GM21390 (cell line): ENCODE measurements at regions not wholly inside any gene's neighbourhood (a gene's known extent, or its start where the extent isn't known, plus 50 kb on each side); places are given as distances from the start of the nearest gene placed in this dataset.
"Not testable (repeated sequence)": the region's sequence is repeated elsewhere in the genome, so short reads cannot be mapped to it uniquely, and the experiment has no call there.

Experiments
- ATAC-seq: cut with Tn5 transposase; IDR thresholded peaks from one replicate; pipeline ENCODE4 v1.9.1; 2021; ENCODE audit not compliant: unreplicated experiment

DNA sequence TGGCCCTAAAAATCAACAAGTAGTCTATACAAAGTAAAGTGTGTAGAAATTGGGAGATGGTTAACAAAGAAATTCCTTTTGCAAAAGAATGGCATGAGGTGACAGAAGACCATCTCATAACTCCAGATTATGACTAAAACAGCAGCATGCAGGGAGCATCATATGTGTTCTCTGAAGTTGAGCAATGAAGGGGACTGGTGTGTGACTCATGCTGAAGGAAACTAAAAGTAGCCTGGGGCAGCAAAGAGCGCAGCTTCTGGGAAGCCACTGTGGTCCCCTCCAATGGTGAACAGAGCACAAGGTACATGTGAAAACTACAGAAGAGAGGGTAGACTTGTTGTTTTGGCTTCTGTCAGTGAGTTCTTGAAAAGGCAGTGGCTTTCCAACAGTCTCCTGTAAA lies 133.4 kb downstream of the MACC1 start:
- peak; percentile 77 for ATAC-seq

DNA sequence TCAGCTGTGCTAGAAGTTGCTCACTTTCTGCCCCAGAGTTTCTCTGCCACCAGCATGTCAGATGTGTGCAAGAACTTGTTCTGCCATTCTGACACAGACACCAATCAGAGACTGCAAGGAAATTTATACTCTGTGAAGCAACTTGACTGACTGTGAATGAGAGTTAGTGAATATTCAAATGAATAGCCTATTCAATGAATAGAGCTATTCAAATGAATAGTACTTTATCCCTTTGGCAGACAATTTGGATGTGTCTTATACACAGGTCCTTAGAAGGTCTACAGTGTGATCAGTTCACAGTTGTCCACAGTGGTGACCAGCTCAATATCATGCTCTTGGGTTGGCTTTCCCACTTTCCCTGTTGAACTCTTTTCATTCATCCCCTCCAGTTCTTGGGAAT lies 138.1 kb downstream of the MACC1 start:
- no peak for ATAC-seq

DNA sequence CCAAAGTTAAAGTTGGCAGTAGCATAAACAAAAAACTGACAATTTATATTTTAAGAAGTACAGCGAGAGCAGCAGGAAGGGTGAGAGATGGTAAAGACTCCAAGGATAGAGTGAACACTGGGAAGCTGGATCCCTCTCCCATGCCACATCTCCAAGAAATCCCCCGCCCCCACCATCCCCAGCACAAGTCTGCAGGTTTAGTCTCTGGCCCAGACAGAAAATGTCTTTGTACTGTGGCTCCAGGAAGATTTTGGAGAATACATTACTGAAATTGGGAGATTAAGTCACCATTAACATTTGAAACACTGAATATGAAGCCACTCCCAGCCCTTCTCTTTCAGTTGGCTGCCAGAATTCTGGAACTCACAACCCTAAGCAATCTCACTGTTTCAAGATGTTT lies 140.3 kb downstream of the MACC1 start:
- no peak for ATAC-seq

DNA sequence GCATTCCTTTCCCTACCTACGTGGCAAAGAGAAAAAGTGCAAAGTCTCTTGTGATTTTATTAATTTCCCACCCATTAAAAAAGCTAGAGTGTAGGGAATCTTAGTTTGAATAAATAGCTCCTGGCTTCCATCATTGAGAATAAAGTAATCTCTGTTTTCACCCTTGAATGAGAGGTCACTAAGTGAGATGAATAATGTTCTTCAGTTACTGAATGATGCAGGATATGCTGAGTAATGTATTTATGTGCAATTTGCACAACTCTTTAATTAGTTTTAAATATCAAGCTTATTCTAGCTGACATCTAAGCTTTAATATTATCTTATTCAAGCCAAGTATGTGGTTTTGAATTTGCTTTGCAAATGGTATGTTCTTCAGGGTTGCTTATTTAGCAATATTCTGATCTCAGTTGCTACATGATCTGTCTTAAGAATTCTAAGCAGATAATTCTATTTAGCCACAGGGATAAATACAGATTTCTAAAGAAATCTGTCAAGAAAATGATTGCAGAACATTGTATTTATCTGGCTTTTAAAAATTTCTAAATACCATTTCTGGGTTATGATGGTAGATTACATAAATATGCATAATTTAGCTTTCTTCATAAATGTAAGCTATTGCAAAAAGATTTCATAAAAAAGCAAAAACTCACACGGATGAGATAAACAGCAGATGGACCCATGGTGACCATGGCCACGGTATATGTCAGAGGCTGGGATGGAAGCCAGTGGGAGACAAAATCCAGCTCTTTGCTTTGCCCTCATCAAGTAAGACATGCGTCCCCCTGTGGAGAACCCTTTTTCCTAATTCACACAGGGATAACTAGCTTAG lies 141.0 kb downstream of the MACC1 start:
- ATAC-seq, result no peak

DNA sequence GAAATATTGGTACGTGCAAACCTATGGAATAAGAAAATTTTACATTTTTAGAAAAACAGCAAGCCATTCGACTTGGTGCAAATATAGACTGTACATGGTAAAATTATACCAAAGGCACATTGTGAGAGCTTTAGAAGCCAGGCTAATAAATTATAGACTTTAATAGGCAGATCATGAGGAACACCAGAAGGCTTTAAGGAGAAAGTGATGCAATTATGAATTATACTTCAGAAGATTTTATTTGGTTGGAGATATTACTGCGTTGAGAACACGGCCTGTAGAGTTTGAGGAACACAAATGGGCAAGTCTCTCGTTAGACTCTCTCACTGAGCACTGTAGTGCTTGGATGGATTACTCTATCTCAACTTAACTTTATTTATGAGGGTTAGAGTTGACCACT lies 141.7 kb downstream of the MACC1 start:
- ATAC-seq, result no peak

DNA sequence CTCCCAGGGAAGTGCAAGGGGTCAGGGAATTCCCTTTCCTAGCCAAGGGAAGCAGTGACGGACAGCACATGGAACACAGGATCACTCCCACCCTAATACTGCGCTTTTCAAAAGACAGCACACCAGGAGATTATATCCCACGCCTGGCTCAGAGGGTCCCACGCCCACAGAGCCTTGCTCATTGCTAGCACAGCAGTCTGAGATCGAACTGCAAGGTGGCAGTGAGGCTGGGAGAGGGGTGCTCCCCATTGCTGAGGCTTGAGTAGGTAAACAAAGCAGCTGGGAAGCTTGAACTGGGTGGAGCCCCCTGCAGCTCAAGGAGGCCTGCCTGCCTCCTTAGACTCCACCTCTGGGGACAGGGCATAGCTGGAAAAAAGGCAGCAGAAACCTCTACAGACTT lies 149.2 kb downstream of the MACC1 start:
- ATAC-seq, result not testable (repeated sequence)

DNA sequence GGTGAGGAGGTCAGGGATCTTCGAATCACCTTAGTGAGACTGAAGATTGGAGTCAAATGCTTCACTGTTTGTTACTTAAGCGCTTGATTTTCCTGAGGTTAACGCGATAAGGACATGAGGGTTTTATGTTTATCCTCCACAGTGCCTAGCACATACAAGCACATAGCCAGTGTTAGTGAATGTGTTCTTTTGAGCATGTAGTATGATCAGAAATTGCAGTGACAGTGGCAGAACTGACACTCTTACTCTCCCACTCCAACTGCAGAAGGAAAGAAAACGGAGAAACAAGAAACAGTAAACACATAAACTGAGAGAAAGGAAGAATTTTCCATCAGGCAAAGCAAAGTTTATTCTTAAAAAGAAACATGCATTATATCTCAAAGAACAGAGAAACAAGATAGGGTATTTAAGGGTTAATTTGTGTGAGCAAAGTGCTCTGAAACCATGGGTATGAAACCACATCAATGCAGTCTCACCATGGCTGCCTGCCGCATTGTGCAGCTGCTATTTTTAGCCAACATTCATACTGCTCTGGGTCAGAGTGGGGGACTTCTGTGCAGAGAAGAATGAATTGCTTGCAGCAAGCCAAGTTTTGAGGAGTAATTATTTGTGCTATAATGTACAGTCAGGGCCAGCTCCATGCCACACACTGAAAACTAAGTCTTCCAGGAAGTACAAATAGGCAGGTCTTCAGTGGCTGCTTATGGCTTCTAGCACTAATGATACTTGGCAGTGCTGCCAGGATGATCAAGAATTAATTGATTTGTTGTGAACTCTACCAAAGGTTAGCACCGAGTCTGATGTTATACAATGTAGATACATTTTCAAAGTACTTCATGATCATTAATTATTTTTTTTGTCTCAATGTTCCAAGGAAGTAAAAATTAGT lies 152.0 kb downstream of the MACC1 start:
- peak; percentile 100 for ATAC-seq

DNA sequence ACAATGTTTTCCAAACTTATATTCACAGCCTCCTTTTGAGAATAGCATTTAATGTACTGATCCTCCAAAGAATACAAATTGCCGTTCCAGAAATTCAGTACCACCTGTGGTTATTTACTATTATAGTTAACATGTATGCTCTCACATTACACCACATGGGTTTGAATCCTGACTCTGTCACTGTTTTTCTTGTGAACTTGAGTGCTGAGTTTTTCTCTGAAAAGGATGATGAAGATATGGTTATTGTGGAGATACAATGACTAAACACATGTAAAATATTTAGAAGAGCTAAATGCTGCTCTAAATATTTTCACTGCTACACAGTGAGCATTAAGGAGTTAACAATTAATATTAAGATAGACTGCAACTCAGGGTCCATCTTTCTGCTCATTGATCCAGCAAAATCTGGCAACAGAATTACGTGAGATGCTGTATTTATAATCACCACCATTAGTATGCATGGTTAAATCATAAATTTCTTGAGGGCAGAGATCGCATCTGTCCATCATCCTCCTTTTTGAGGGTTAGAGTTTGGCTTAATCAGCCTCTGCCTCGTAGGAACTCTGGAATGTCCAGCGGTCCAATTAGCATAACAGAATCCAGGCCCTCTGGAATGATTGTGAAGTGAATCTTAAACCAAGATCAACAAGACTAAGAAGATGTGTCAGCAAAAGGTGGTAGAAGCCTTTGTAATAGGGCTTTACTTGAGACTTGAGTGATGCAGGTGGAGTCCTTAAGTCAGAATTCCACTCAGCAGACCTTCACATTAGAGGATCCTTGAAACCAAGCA lies 152.8 kb downstream of the MACC1 start:
- ATAC-seq, result no peak

DNA sequence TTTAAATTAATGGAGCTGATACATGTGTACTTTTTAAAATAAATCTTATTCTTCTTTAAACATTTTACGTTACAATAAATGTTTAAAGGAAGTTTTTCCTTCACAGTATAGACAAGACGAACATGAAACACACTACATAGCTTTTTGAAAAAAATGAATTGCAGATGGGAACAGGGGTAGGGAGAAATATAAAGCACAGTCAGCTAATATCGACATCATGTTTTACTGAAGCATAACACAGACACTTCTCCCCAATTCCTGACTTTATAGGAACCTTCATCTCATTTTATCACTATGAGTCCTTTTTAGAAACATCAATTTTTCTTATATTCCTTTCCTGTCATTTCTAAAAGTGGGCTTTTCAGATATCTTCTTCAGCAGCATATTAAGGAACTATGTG lies 153.5 kb downstream of the MACC1 start:
- ATAC-seq, result no peak

DNA sequence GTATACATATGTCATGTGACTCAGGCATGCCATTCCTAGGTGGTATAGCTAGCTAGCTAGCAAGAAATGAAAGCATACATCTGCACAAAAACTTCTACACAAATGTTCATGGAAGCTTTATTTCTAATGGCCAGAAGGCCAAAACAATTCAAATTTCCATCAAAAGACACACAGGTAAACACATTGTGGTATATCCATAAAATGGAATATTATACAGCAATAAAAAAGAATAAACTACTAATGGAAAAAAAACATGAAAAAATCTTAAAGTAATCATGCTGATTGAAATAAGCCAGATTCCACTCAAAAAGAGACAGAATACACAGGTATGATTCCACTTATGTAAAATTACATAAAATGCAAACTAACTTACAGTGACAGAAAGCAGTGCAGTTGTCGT lies 154.3 kb downstream of the MACC1 start:
- no peak for ATAC-seq

DNA sequence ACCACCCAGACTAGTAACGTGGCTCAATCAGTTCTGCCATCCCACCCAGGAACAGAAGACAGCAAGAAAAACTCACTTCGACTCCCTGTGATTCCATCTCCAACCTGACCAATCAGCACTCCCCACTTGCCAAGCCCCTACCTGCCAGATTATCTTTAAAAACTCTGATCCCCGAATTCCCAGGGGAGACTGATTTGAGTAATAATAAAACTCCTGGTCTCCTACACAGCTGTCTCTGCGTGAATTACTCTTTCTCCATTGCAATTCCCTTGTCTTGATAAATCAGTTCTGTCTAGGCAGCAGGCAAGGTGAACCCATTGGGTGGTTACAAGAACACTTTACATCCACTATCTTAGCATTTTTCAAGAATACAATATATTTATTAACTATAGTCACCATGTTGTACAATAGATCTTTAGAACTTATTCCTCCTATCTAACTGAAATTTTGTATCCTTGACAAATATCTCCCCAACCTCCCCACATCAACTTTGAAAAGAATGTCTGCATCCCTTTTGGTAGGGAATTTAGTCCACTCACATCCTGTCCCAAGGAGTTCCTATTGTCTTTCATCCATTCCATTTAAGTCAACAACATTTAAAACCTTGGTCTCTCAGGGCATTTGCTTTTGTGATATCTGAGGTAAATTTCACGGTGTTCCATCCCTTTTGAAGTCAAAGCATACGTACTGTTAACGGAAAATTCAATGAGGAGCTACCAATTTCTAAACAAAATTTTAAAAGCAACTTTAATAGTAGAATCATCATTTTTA lies 163.7 kb downstream of the MACC1 start:
- ATAC-seq, result no peak

DNA sequence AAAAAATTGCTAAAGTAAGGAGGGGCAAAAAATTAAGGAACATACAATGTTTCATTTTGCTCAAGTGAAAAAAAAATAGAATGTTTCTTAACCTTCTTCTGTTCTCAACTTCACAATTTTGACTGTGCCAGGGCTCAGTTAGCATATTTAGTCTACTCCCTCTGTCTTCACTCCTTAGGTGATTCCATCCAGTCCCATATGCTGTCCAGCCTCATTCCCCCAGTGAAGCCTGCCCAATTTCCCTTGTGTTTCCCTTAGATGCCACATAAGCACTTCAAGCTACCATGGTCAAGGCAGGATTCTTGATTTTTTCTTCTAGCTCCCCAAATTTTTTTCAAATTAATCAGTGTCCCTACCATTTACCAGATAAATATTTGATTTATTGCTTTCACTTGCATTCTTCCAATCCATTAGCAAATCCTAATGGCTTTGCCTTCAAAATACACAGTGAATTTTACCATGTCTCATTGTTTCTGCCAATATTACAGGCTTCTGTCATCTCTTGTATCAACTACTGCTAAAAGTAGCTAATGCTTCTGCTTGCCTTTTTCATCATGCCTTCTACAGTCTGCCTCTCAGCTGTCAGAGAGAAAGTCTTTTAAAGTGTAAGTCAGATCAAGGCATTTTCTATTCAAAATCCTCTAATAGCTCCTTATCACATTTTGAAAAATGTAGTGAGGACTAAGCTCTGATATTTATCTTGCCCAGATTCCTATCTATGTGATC lies 166.8 kb downstream of the MACC1 start:
- ATAC-seq, result no peak

DNA sequence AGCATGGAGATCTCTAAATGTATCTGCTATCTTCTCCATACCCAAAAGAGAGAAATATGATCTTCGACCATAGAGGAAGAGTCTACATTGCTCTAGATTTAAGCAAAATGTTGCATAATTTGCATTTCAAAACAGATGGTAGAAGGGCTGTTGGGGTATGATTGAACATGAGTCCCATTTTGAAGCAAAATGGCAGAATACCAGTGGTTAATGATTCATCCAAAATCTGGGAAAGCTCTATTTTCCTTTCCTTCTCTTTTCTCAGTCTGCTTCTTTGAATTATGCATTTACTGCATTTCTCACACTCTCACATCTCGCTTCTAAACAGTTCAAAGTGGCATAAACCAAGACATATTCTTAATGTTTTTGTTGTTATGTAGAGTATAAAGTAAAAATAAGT lies 178.5 kb downstream of the MACC1 start:
- ATAC-seq, result no peak

DNA sequence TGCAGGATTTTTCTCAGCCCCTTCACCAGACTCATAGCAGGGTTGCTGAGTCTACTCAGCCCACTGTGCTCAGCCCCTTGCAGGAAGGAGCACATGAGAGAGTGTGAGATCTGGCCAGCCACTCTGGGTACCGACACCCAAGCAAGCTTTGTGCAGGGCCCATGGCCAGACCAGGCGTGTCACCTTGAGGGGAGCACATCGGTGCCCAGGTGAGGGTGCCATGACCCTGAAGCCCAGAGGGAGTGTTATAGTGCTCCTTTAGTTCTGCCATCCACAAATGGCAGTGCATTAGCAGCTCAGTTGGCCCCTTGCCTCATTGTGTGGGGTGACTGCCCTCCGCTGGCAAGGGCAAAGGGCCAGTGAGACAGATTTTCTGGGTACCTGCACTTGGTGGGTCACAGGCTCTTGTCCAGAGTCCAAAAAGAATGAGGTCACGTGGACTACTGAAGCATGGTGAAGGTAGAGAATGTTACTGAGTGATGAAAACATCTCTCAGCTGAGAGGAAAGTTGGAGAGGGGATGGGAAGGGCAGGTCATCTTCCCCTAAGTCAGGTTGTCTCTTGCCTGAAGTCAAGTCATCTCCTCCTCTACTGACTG lies 181.8 kb downstream of the MACC1 start:
- ATAC-seq, result no peak

DNA sequence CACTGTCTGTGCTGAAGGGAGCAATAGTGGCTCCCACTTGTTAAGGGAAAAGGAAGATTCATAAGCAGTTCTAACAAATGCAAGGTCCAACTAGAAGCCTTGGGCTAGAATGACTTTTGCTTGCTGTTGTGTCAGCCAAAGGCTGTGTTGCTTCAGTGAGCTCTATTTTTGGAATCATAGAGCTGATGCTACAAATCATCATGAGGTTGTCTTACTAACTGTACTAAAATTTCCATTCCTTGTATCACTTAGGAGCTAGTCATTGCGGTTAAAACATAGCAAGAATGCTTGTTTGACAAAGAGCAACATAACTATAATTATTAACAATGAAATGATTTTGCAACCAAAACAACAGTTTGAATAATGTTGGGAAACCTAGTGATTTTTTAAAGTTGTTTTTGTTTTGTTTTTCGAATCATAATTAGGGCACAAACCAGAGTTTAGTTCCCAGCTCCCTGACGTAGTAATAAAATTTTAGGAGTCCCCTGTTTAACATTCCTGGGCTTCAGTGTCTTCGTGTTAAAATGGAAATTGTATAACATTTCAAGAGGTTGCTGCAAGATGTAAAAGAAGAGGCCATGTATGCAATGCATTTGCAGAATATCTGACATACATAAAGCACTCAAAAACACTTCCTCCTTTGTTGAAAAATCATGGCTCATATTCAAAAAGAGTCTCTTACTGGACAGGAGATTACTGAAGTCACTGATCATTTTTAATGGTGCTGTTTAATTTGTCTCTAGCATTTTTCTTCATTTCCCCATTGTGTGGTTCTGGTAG lies 183.4 kb downstream of the MACC1 start:
- no peak for ATAC-seq

DNA sequence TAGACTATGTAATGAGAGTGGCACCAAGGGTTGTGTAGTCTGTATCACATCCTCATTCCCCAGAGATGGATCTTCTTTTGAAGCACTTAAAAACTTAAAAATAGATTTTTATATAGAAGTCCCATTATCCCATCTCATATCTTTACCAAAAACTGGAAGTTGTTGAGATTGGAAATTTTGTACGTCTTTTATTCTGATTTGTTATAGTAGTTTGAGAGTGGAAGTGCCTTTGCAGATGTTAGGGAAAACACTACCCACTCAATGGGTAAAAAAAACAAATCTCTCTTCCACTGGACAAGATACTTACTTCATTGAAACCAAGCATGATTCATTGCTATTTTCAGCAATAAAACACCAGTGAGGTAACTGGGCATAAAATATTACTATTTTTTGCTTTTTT lies 184.4 kb downstream of the MACC1 start:
- no peak for ATAC-seq

DNA sequence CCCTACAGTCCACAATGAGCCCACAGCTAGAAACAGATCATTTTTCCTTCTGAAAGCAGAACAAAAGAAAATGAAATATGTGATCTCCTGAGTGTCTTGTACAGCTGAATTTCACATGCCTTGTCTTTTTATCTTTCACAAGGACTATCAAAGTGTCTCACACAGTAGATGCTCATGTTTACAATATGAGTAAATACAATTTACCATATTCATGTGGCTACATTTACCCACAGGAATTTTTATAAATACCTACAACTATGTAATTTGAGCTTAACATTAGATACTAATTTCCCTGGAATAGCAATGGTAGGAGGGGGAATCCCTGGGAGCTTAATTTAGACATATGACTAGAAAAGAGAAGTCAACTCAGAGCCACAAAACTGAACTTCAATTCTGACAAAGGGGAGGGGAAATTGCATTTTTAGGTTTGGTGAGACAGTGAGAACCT lies 186.2 kb downstream of the MACC1 start:
- ATAC-seq, result peak; percentile 42

DNA sequence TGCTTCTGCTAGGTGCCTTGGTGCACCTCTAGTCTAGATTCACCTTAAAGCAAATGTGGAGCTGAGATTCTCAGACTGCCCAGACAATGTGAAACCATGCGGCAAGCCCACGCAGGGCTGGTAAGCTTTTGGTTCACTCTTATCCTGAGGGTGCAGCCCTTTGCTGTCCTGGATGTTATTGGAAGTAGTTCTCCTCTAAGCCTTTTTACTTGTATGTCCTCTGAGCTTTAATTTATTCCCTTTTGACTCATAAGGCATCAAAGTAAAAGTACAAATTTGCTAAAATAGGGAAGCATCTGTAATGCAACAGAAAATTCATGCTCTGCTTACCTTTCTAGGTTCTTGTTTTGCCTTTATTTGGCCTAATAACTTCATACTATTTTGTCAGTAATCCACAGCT lies 186.8 kb downstream of the MACC1 start:
- ATAC-seq, result peak; percentile 89

DNA sequence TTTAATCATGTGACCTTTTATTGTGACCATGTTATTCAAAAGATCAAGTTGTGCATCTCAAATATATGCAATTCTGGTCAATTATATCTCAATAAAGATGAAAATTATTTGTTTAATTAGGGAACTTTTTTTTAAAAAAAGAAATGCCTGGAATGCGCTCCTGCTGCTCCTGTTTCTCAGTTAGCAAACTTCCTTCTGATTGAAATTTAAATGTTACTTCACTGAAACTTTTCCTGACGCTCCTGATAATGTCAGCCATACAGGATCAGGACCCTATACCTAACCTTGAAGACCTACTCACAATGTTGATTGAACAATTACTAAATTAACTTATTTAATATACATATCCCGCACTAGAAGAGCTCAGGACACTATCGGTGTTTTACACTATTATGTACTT lies 190.4 kb downstream of the MACC1 start:
- ATAC-seq, result no peak
